ENCODE measurements at regions not wholly inside any gene's neighbourhood (a gene's known extent, or its start where the extent isn't known, plus 50 kb on each side); places are given as distances from the start of the nearest gene placed in this dataset.

DNA sequence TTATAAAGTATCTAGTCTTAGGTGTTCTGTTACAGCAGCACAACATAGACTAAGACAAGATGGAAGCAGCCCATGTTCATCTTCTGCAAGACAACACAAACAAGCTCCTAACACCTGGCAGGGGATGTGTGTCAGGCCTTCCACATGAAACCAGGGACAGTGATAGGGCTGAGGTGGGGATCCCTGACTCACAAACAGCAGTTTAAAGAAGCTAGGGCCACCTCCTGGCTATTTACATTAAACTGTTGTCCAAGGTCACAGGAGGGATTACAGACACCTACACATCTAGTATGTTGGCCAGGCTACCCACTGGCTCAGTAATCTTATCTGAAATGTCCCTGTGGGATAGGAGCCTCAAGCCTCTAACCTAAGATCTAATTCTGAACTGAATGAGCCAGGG lies 211.3 kb downstream of the MINAR1 start:
- TF ChIP-seq POLR2AphosphoS5 (IDR thresholded peaks at IDR 0.05; ENCODE audit: borderline replicate concordance, low read depth, low read length) (no peak), EZH2 (IDR thresholded peaks at IDR 0.05) (no peak)

Data from SK-N-MC (cell line).